Naive thymus-derived CD4-positive, alpha-beta T cell (primary cell): ENCODE measurements at regions not wholly inside any gene's neighbourhood (a gene's known extent, or its start where the extent isn't known, plus 50 kb on each side); places are given as distances from the start of the nearest gene placed in this dataset.

Source experiments
- ATAC-seq: fragments of 150-1000 bp; cut with Tn5 transposase; 2 replicates; pipeline ENCODE4 v1.10.0; 2021; ENCODE audit warnings: mild to moderate bottlenecking, moderate library complexity
- CTCF ChIA-PET: fragments of 350-600 bp; sonication (Branson Sonifier 250); formaldehyde crosslinking; loops from one replicate; lab custom pipeline; 2021; ENCODE audit warnings: antibody characterized with exemption; lab: Charles Lee
- POLR2A ChIA-PET: fragments of 350-600 bp; sonication (Branson Sonifier 250); formaldehyde crosslinking; loops from one replicate; lab custom pipeline; 2021; ENCODE audit warnings: antibody characterized with exemption, inconsistent platforms; lab: Charles Lee
- DNase-seq, 9 donors: peaks; one replicate each; pipeline versions ENCODE4 v3.0.0 to v3.0.0-alpha.2; 2020 to 2022; ENCODE audit warnings: mixed read lengths in 1 of 9
- H3K27ac ChIP-seq: one replicate; pipeline ENCODE4 v1.7.0; 2013; ENCODE audit warnings: mild to moderate bottlenecking, low read depth, low read length, moderate library complexity
- H3K27me3 ChIP-seq, 2 donors: one replicate each; pipeline ENCODE4 v1.7.0; 2013; ENCODE audit warnings: low read length in 2 of 2, mild to moderate bottlenecking in 2 of 2, moderate library complexity in 2 of 2; ENCODE audit not compliant: control insufficient read depth in 2 of 2, insufficient read depth in 2 of 2
- H3K36me3 ChIP-seq, 3 experiments: 1 replicate in 2 of 3; 2 replicates in 1 of 3; pipeline ENCODE4 v1.7.0; 2013; ENCODE audit warnings: low read length in 3 of 3, mild to moderate bottlenecking in 3 of 3, moderate library complexity in 1 of 3; ENCODE audit not compliant: insufficient read depth in 3 of 3, control insufficient read depth in 2 of 3
- H3K4me1 ChIP-seq, 2 donors: one replicate each; pipeline ENCODE4 v1.7.0; 2013; ENCODE audit warnings: low read length in 2 of 2, mild to moderate bottlenecking in 2 of 2, moderate library complexity in 1 of 2; ENCODE audit not compliant: control insufficient read depth in 2 of 2, insufficient read depth in 2 of 2
- H3K4me3 ChIP-seq: 2 replicates; pipeline ENCODE4 v1.7.0; 2013; ENCODE audit warnings: mild to moderate bottlenecking, low read length
- H3K9me3 ChIP-seq, 3 experiments: 1 replicate in 2 of 3; 2 replicates in 1 of 3; pipeline ENCODE4 v1.7.0; 2013; ENCODE audit warnings: low read length in 3 of 3; ENCODE audit not compliant: control insufficient read depth in 2 of 3
- H3K27ac Mint-ChIP-seq, 9 donors: one replicate each; pipeline ENCODE4 v1.8.0; 2020 to 2022; ENCODE audit warnings: mixed read lengths in 9 of 9, mild to moderate bottlenecking in 8 of 9, moderate library complexity in 5 of 9, inconsistent platforms in 2 of 9
- H3K27me3 Mint-ChIP-seq, 5 donors: one replicate each; pipeline ENCODE4 v1.8.0; 2021 to 2022; ENCODE audit warnings: mixed read lengths in 5 of 5, mild to moderate bottlenecking in 1 of 5
- H3K36me3 Mint-ChIP-seq, 5 donors: one replicate each; pipeline ENCODE4 v1.8.0; 2020 to 2022; ENCODE audit warnings: mixed read lengths in 5 of 5, mild to moderate bottlenecking in 3 of 5, inconsistent platforms in 1 of 5
- H3K4me1 Mint-ChIP-seq, 7 donors: one replicate each; pipeline ENCODE4 v1.8.0; 2020 to 2022; ENCODE audit warnings: mixed read lengths in 7 of 7, mild to moderate bottlenecking in 3 of 7, inconsistent platforms in 1 of 7
- H3K4me3 Mint-ChIP-seq, 10 donors: one replicate each; pipeline ENCODE4 v1.8.0; 2020 to 2022; ENCODE audit warnings: mild to moderate bottlenecking in 10 of 10, mixed read lengths in 10 of 10, moderate library complexity in 6 of 10, inconsistent platforms in 2 of 10
- H3K9me3 Mint-ChIP-seq, 11 donors: one replicate each; pipeline ENCODE4 v1.8.0; 2020 to 2022; ENCODE audit warnings: mixed read lengths in 11 of 11, mild to moderate bottlenecking in 4 of 11, inconsistent platforms in 1 of 11, moderate library complexity in 1 of 11
- intact Hi-C, 2 donors: fragments of 100-400 bp; cut with micrococcal nuclease; formaldehyde crosslinking; loops; one replicate each; pipeline ENCODE4 v1.15.1; 2023

DNA sequence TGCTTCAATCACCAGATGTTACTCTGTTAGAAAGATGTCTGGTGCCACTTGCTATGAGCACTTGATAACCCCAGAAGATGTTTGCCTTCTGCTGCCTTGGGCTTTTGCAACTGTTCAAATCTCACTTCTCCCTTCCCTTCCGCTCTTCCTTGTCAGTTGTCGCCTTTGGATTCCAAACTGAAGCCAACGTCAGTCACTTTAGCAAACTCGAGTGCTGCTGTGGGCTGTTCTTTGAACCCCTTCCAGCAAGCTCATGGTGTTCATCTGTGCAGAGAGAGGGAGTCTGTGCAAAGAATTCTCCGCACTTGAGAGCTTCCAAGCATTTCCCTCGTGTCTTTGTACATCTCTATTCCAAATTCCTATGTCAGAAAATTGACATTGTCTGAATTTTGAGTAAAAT lies 879.4 kb downstream of the CDH11 start:
- H3K27ac Mint-ChIP-seq = no peak overlapping the region
- no peak overlapping the region for H3K4me3 Mint-ChIP-seq
- no peak overlapping the region for H3K4me3 ChIP-seq
- no peaks in the 10 kb centered on the region for H3K27me3 ChIP-seq
- POLR2A ChIA-PET = no interaction called here
- H3K9me3 Mint-ChIP-seq = peaks cover 6 to 44% (median 16%) of the 10 kb centered on the region in 11 donors
- no peak for ATAC-seq
- peaks cover 0 to 4% (median 0%) of the 10 kb centered on the region in 5 donors for H3K36me3 Mint-ChIP-seq
- no peaks in the 10 kb centered on the region for H3K36me3 ChIP-seq
- no peak overlapping the region for H3K27ac ChIP-seq
- no peaks in the 10 kb centered on the region for H3K4me1 Mint-ChIP-seq
- no peaks in the 10 kb centered on the region for H3K9me3 ChIP-seq
- CTCF ChIA-PET = no interaction called here
- DNase-seq = no peak
- no peaks in the 10 kb centered on the region for H3K27me3 Mint-ChIP-seq
- intact Hi-C loops = no loop called here
- H3K4me1 ChIP-seq = no peaks in the 10 kb centered on the region

DNA sequence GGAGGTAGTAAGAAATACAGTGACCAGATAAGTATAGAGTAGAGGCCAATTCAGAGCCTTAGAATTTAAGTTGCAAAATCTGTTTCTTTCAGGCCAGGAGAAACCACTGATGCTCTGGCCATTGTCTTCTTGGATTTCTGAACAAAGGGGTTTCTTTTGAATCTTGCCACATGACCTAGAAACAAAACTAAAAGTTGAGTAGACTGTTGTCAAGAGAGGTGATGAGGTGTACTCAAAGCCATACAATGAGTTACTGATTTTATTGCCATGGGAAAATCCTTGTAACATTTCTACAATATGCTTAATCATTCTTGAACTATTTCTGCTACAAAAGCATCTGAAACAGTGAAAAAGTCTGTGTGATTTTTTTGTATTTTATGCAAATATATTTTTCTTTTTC lies 881.3 kb downstream of the CDH11 start:
- intact Hi-C loops = no loop called here
- Mint-ChIP-seq H3K9me3 (peaks cover 2 to 42% (median 15%) of the 10 kb centered on the region in 11 donors), H3K27me3 (no peaks in the 10 kb centered on the region), H3K27ac (no peak overlapping the region), H3K4me1 (no peaks in the 10 kb centered on the region), H3K4me3 (no peak overlapping the region), H3K36me3 (peaks cover 0 to 4% (median 0%) of the 10 kb centered on the region in 5 donors)
- no peak overlapping the region for H3K4me3 ChIP-seq
- POLR2A ChIA-PET = no interaction called here
- no peaks in the 10 kb centered on the region for H3K4me1 ChIP-seq
- no peak for ATAC-seq
- H3K27me3 ChIP-seq = no peaks in the 10 kb centered on the region
- no peak for DNase-seq
- CTCF ChIA-PET = no interaction called here
- no peaks in the 10 kb centered on the region for H3K9me3 ChIP-seq
- no peaks in the 10 kb centered on the region for H3K36me3 ChIP-seq
- H3K27ac ChIP-seq = no peak overlapping the region

DNA sequence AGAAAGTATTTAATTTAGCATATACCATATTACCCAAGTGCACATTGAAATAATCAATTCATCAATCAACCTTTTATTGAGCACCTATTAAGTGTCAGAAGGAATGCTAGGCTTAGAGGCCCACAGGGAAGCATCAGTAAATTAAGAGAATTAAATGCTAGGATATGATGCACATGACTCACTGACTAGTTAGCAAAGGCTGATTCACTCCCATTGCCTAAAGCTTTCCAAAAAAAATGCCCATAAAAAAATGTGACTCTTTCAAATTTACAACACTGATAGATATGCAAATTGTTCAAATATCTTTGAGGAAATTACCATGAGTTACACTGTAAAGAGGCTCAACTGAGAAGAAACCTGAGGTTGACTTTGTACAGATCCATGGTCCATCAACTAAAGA lies 883.3 kb downstream of the CDH11 start:
- DNase-seq (no peak), ATAC-seq (no peak)
- H3K4me3 Mint-ChIP-seq = no peak overlapping the region
- peaks cover 2 to 41% (median 16%) of the 10 kb centered on the region in 11 donors for H3K9me3 Mint-ChIP-seq
- H3K36me3 ChIP-seq = no peaks in the 10 kb centered on the region
- no peaks in the 10 kb centered on the region for H3K4me1 ChIP-seq
- H3K9me3 ChIP-seq = peaks cover 0 to 4% (median 0%) of the 10 kb centered on the region in 3 experiments
- no peaks in the 10 kb centered on the region for H3K4me1 Mint-ChIP-seq
- ChIA-PET CTCF (no interaction called here), POLR2A (no interaction called here)
- intact Hi-C loops = no loop called here
- H3K36me3 Mint-ChIP-seq = no peaks in the 10 kb centered on the region
- H3K27ac ChIP-seq = no peak overlapping the region
- no peaks in the 10 kb centered on the region for H3K27me3 Mint-ChIP-seq
- no peak overlapping the region for H3K27ac Mint-ChIP-seq
- H3K4me3 ChIP-seq = no peak overlapping the region
- no peaks in the 10 kb centered on the region for H3K27me3 ChIP-seq

DNA sequence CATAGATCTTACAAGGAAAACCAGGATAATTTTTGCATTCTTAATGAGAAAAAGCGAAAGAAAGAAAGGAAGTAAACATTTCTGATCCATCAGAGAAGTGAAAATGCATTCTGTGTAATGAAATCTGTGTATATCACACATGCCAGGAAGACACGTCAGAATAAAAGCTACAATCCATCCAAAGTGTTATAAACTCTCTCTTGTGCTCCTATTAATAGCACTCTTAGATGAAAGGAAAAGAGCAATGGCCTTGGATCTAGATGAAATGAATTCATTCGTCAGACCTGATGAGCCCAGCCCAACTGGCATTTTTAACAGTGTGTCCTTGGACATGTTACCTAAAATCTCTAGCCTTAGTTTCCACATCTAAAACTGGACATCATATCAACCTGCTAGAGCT lies 885.5 kb downstream of the CDH11 start:
- Histone ChIP-seq H3K4me3 (no peak overlapping the region), H3K4me1 (no peaks in the 10 kb centered on the region), H3K9me3 (peaks cover 0 to 8% (median 0%) of the 10 kb centered on the region in 3 experiments), H3K27me3 (no peaks in the 10 kb centered on the region), H3K36me3 (no peaks in the 10 kb centered on the region), H3K27ac (no peak overlapping the region)
- Mint-ChIP-seq H3K36me3 (no peaks in the 10 kb centered on the region), H3K27ac (no peak overlapping the region), H3K4me3 (no peak overlapping the region), H3K27me3 (no peaks in the 10 kb centered on the region), H3K9me3 (peaks cover 3 to 37% (median 13%) of the 10 kb centered on the region in 11 donors), H3K4me1 (no peaks in the 10 kb centered on the region)
- DNase-seq = no peak
- ChIA-PET POLR2A (no interaction called here), CTCF (no interaction called here)
- ATAC-seq = no peak
- intact Hi-C loops = no loop called here

DNA sequence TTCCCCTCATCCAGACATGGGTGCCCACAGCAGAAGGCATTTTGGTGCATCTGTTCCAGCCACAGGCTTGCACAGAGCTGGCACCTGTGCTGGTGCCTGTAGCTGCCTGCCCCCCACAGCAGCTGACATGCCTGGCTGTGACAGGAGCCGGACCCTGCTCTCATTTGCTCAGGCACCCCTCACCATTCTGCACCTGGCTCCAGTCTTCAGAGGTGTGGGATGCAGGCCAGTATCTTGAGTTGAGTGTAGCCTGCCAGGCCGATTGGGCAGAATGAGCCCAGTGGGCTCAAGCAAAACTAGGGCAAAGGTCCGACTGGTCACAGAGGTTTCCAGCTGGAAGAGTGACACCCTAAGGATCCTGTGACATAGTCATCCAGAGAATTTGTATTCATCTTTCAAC lies 887.7 kb downstream of the CDH11 start:
- Histone ChIP-seq H3K27ac (no peak overlapping the region), H3K36me3 (no peaks in the 10 kb centered on the region), H3K4me1 (no peaks in the 10 kb centered on the region), H3K9me3 (peaks cover 0 to 8% (median 0%) of the 10 kb centered on the region in 3 experiments), H3K4me3 (no peak overlapping the region), H3K27me3 (no peaks in the 10 kb centered on the region)
- no peak overlapping the region for H3K27ac Mint-ChIP-seq
- peaks cover 3 to 37% (median 9%) of the 10 kb centered on the region in 11 donors for H3K9me3 Mint-ChIP-seq
- no peaks in the 10 kb centered on the region for H3K4me1 Mint-ChIP-seq
- DNase-seq = no peak
- no peak overlapping the region for H3K4me3 Mint-ChIP-seq
- ATAC-seq = no peak
- H3K36me3 Mint-ChIP-seq = no peaks in the 10 kb centered on the region
- H3K27me3 Mint-ChIP-seq = no peaks in the 10 kb centered on the region
- ChIA-PET CTCF (no interaction called here), POLR2A (no interaction called here)
- intact Hi-C loops = no loop called here

DNA sequence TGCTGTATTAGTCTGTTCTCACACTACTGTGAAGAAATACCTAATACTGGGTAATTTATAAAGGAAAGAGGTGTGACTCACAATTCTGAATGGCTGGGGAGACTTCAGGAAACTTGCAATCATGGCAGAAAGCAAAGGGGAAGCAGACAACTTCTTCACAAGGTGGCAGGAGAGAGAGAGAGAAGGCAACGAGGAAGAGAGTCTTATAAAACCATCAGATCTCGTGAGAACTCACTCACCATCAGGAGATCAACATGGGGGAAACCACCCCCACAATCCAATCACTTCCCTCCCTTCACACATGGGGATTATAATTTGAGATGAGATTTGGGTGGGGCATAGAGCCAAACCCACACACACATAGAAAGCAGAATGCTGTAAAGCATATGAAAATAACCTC lies 896.2 kb downstream of the CDH11 start:
- intact Hi-C loops = no loop called here
- ATAC-seq (no peak), DNase-seq (no peak)
- Histone ChIP-seq H3K36me3 (no peaks in the 10 kb centered on the region), H3K4me3 (no peak overlapping the region), H3K27me3 (no peaks in the 10 kb centered on the region), H3K4me1 (no peaks in the 10 kb centered on the region), H3K9me3 (peaks cover 0 to 4% (median 0%) of the 10 kb centered on the region in 3 experiments), H3K27ac (no peak overlapping the region)
- POLR2A ChIA-PET = no interaction called here
- no peak overlapping the region for H3K4me3 Mint-ChIP-seq
- no peaks in the 10 kb centered on the region for H3K27me3 Mint-ChIP-seq
- H3K27ac Mint-ChIP-seq = no peak overlapping the region
- H3K36me3 Mint-ChIP-seq = peaks cover 0 to 4% (median 0%) of the 10 kb centered on the region in 5 donors
- peaks cover 6 to 37% (median 16%) of the 10 kb centered on the region in 11 donors for H3K9me3 Mint-ChIP-seq
- no peaks in the 10 kb centered on the region for H3K4me1 Mint-ChIP-seq
- CTCF ChIA-PET = no interaction called here

DNA sequence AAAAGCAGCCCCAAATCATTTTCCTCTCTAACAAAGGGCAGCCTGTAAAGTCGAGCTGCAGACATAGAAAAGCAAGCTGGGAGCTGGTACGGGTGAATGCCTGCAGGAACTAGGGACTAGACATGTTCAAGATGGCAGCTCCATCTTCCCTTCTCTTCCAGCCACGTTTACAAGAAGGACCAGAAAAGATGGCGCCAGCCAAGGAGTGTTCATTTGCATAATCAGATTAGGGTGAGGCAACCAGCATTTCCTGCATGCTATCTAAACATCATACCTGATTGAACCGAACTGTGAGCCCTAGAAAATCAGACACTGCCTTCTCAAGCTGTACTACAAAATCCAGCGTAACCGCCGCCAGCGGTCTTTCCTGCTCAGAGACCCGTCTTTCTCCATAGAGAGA lies 896.8 kb downstream of the CDH11 start:
- Histone ChIP-seq H3K27ac (no peak overlapping the region), H3K36me3 (no peaks in the 10 kb centered on the region), H3K4me3 (no peak overlapping the region), H3K4me1 (no peaks in the 10 kb centered on the region), H3K9me3 (peaks cover 0 to 4% (median 0%) of the 10 kb centered on the region in 3 experiments), H3K27me3 (no peaks in the 10 kb centered on the region)
- ChIA-PET POLR2A (no interaction called here), CTCF (no interaction called here)
- H3K27ac Mint-ChIP-seq = no peak overlapping the region
- peaks cover 6 to 33% (median 16%) of the 10 kb centered on the region in 11 donors for H3K9me3 Mint-ChIP-seq
- no peaks in the 10 kb centered on the region for H3K4me1 Mint-ChIP-seq
- DNase-seq (no peak), ATAC-seq (no peak)
- peaks cover 0 to 4% (median 0%) of the 10 kb centered on the region in 5 donors for H3K36me3 Mint-ChIP-seq
- intact Hi-C loops = no loop called here
- H3K4me3 Mint-ChIP-seq = no peak overlapping the region
- no peaks in the 10 kb centered on the region for H3K27me3 Mint-ChIP-seq
